HG03139 (cell line): ENCODE measurements at regions not wholly inside any gene's neighbourhood (a gene's known extent, or its start where the extent isn't known, plus 50 kb on each side); places are given as distances from the start of the nearest gene placed in this dataset.
"Not testable (repeated sequence)": the region's sequence is repeated elsewhere in the genome, so short reads cannot be mapped to it uniquely, and the experiment has no call there.

Experiments used
- ATAC-seq: cut with Tn5 transposase; IDR thresholded peaks from one replicate; pipeline ENCODE4 v1.9.1; 2021; ENCODE audit not compliant: unreplicated experiment

DNA sequence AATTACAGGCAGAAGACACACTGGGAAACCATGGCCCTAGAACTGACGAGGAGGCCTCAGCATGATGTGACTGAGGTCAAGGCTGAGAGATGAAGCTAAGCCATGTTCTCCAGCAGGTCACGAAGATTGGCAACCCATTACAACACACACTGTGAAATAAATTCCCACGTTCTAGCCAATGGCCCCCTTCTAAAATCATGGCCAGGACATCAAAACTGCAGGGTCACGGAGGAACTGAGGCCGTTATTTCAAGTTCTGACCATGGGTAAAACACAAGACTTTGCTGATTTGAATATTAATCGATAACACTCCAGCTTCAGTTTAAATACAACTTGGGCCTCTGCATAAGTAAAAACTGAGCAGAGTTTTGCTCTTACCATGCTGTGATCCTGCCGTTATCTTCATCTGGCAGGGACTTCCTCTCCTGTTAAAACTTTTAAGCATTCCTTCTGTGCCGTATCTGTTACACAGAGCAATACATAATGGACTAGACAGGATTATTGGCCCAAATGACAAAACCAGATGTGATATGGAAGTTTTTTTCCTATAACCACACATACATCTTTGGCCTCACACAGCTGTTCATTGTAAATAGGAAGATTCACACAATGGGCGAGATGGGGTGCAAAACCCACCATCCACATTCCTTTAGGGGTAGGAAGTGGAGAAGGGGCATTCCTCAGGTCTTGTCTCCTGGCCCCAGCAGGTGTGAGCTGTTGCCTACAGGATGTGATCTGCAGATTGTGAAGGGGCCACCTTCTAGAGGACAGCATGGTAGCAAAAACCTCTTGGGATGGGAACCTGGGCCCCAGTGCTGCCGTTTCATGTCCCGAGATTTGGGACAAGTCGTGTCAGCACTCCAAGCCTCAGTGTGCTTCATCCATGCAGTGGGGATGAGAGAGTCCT lies 207.4 kb downstream of the OPA1 start:
- no peak for ATAC-seq

DNA sequence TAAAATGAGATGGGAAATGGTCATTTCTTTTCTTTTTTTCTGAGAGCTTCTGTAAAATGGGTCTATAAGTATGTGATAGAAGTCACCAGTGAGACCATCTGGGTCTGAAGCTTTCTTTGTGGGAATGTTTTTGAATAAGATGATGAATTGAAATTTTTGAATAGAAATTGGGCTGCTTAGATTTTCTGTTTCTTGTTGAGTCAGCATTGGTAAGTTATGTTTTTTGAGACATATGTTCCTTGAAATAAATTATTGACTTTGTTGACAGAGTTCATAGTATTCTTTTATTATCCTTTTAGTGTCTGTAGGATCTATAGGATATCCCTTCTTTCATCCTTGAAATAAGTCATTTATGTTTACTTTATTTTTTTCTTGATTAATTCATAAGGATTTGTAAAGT lies 208.1 kb downstream of the OPA1 start:
- ATAC-seq, result no peak

DNA sequence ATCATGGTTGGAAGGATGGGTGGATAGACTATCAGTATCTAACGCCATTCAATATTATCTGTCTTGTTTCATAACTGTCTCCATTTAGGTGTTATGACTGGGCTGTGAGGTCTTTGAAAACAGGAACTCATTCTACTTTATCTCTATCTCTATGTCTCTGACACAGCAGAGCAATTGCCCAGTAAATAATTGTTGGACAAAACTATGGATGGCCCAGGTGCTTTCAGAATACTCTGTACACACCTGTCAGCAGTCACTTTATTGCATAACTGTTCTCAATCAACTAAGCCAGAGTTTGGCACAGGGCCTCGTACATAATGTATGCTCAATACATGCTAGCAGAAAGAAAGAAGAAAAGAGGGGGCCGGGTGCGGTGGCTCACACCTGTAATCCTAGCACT lies 210.3 kb downstream of the OPA1 start:
- no peak for ATAC-seq

DNA sequence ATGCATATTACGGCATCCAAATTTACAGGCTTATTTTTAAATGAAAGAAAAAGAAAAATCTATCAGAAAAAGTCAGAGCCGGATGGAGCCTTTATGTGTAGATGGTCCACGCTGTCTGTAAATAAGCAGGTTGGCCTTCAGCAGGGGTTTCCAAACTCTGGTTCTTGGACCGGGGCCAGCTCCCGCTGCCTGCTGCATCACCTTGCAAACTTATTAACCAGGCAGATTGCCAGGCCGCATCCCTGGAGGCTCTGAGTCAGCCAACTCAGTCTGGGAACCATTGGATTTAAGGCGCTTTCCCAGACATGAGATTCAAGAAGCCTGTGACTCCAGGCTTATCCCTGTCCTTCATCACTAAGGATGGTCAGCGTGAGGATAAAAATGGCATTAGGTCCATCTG lies 212.4 kb downstream of the OPA1 start:
- ATAC-seq, result no peak

DNA sequence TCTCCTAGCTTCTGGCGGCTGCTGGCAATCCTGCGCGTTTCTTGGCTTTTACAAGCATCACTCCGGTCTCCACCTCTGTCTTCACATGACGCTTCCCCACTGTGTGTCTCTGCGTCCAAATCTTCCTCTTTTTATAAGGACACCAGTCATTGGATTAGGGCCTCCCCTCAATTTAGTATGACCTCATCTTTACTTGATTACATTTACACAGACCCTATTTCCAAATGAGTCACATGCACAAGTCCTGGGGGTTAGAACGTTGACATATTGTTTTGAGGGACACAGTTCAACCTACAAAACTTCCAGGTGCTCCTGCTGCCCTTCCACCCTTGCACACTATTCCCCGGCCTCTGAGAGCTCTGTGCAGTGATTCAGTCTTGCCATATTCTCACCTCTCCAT lies 215.3 kb downstream of the OPA1 start:
- ATAC-seq, result no peak

DNA sequence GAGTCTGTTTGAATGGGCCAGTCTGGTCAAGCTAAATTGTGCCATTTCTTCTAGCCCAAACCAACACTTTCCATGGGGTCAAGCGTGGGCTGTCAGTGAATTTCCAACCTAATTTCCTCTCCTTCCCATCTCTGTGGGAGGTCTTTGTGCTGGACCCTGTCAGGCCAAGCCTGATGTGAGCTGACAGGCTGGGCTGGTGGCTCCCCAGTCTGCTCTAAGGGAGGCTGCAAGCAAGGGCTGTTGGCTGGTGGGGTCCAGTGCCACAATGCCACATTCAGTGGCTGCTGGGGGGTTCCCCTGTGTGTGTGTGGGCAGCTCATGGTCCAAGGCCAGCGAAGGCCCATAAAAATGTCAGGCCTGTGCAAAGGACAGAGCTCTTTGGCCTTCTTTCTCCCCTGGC lies 216.1 kb downstream of the OPA1 start:
- ATAC-seq, result no peak

DNA sequence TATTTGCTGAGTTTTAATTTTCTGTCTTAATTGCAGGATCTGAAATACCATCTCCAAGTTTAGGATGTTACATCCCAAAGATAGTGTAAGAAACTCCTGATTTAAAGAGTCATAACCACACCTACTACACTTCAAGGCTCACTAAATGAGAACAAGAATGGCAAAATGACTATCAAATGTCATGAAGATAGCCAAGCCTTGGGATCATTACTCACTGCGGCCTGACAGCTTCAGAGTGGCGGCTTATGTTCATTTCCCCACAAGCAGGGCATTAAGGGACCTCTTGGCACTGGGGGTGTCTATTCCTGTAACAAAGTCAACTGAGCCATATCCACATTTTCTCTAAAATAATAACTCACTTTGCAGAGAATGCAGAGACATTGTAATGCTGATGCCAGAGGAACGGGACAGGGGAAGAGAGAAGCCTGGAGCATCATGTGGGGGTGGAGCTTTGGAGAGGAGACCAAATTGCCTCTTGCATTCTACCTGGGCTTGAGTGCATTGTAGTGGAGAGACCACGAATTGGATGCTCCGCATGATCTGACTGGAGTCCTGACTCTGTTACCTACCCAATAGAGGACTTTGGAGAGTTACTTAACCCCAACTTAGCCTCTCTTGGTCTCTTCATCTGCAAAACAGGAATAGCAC lies 219.2 kb downstream of the OPA1 start:
- ATAC-seq, result no peak

DNA sequence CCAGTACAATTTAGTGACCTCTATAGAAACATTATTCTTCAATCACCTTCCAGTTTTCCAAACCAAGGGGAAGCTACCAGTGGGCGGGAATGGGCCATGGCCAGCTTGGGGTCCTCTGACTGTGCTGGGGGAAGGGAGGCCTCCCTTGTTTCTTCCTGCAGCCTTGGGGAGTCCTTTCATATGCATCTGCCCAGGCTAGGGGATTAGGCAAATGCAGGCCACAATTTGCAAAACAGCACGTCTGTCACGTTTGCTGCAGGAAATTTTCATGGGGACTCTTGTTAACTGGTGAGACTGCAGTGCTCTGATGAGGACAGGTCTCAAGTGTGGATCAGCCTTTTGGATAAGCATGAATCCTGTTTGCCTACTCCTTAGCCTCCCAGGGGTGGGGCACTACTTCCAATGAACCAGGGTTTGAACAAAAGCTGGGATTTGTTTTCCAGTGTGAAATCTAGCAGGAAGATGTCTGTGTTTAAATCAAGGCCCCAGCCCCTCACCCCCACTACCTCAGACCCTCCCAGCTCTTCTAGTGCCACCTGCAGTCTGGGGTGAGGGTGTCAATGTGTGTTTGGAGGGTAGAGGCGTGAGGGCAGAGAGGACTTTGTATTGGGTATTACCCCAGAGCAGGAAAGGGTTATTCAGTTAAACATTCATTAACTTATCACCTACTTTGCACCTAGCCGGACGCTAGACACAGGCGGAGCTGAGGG lies 219.9 kb downstream of the OPA1 start:
- no peak for ATAC-seq

DNA sequence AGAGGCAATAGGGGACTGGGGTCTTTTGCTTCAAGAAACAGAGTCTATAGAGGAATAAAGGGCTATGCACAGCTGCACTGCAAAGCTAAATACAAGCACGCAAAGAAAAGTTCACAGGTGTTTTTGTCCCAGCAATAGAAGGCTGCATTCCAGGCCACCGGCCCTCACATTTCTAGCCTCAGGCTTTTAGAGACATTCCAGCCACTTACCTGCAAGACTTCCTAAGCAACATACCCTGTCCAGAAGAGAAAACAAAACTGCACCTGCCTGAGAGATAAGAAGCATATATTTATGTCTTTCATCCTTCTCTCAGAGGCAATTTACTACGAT lies 220.5 kb downstream of the OPA1 start:
- ATAC-seq, result no peak

DNA sequence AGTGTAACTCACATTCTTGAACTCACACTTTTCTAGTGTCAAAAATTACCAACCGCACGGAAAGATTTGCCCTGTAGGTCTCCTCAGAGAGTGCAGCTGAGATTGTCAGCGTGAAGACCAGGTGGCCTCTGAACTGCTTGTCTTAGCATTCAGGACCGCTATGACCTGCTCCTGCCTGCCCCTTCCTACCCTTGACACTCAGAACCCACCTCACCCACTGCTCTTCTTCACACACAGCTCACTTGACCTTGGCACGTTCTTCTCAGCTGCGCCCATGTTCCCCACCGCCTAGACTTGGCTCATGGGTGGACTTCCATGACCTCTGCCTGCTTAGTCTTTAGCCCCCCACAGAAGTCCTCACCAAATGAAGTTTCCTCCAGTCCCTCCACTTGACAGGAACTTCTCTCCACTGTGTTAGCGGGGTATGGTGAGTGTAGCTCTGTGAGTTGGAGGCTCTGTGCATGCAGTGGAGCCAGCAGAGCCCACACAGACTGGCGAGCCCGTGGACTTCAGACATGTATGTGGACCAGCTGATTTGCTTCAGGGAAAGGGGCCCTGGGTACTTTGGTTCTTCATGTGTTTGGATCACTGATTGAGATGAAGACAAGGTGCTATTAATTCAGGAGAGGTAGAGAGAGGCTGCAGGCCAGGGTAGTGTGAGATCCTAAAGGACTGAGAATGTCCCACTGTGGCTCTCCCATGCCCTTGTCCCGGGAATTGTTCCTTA lies 221.3 kb downstream of the OPA1 start:
- ATAC-seq, result no peak

DNA sequence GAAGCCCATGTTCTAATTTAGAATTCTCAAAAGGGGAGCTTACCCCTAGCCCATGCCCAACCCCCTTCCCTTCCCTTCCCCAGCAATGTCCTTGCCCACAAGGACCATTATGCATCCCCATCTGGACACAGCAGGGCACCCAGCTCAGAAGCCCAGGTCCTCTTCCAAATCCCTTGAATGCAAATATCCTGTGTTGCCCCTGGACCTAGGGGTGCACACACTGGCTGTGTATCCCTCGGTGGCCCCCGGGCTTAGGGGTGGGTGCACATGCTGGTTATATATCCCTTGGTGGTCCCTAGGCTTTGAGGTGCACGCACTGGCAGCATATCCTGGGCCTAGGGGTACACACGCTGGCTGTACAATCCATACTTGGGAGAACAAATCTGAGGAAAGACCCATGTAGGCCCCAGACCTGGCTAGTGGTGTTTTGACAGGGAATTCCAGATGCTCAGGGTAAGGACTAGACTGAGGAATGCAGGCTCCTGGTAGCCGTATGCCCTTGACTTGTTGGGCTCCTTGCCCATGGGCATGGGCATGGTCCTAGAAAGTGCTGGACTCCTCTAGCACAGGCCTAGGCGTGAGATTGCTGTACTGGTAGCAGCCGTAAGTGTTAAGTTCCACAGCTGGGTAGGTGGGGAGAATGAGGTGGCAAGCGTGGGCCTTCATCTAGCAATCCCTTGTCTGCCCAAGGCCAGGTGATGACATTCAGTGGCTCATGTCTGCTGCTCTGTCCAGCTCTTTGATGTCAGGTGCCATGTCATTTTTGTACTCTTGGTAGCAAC lies 222.4 kb downstream of the OPA1 start:
- ATAC-seq, result no peak

DNA sequence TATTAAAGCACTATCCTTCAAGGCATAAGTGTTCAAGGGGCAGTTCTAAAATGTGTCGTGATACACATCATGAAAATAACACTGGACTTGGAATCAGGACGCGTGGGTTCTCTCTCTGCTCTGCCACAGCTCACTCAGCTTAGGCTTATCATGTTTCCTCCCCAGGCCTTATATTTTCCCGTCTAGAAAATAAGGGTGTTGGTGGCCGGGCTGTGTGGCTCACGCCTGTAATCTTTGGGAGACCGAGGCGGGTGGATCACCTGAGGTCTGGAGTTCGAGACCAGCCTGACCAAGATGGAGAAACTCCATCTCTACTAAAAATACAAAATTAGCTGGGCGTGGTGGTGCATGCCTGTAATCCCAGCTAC lies 223.0 kb downstream of the OPA1 start:
- no peak for ATAC-seq

DNA sequence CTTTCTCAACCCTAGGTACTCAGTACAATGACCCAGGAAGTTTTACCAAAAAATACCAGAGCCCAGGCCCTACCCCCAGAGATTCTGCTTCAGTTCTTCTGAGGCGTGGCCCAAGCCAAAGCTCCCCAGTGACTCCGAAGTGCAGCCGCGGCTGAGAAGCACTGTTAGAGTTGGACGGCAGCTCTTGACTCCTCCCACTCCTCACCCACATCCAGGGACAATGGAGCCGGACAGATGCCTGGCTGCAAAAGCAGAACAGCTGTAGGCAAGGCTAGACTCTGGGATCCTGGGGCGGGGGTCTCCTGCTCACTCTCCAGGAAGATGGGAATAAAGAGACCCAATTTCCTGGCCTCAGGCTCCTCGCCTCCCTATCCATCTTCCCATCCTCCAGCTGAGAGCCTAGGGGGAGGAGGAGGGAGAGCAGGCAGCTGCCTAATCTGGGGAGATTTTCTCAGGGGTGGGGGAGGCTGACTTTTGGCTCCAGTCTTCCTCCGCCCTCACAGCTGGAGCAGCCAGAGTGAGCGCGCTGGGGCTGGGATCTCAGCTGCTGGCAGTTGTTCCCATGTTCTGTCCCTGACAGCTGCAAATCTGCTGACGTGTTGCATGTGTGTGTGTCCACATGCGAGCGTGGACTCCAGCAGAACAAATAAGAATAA lies 223.8 kb downstream of the OPA1 start:
- ATAC-seq, result no peak

DNA sequence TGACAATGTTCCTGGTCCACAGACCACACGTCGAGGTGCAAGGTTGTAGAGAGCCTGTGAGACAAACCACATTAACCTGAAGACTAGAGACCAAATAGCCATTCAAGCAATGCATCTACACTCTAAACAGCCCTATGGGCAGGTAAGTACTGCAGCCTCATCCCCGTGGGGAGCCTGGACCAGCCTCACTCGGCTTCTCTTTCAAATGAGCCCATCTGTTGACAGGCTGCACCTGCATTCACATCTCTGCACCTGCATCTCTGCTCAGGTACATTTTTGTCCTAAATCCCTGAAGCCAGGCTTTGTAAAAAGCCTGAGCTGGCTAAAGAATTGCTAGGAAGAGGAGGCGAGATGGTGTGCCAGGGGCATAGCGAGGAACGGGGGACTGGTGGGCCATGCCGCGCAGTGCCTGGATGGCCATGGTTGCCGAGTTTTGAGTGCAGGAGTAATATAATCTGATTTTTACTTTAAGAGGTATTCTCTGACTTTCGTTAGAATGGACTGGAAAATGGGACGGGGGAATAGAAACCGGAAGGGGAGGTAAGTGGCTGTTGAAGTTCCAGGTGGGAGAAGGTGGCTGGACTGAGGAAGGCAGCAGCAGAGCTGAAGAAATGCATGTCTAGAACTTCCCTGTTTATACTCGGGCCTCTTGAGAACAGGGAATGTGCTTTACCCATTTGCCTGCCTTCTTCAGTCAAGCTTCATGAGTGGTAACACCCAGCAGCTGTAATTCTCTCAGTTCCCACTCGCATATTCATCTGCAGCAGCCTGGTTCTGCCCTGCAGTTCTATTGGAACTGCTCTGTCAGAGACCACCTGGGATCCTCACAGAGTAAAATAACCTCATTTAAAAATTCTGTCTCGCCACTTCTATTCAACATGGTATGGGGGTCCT lies 226.4 kb downstream of the OPA1 start:
- ATAC-seq, result no peak

DNA sequence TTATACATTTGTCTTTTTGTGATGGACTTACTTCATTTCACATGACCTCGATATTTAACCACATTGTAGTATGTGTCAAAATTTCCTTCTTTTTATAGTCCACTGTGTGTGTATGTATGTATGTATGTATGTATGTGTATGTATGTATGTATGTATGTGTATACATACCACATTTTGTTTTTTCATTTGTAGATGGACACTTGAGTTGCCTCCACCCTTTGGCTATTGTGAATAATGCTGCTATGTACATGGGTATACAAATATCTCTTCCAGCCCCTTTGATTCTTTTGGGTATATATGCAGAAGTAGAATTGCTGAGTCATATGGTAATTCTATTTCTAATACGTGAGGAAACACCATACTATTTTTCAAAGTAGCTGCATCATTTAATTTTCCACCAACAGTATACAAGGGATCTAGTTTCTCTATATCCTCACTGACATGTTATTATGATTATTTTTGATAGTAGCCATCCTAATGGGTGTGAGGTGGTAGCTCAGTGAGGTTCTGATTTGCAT lies 228.2 kb downstream of the OPA1 start:
- ATAC-seq, result no peak

DNA sequence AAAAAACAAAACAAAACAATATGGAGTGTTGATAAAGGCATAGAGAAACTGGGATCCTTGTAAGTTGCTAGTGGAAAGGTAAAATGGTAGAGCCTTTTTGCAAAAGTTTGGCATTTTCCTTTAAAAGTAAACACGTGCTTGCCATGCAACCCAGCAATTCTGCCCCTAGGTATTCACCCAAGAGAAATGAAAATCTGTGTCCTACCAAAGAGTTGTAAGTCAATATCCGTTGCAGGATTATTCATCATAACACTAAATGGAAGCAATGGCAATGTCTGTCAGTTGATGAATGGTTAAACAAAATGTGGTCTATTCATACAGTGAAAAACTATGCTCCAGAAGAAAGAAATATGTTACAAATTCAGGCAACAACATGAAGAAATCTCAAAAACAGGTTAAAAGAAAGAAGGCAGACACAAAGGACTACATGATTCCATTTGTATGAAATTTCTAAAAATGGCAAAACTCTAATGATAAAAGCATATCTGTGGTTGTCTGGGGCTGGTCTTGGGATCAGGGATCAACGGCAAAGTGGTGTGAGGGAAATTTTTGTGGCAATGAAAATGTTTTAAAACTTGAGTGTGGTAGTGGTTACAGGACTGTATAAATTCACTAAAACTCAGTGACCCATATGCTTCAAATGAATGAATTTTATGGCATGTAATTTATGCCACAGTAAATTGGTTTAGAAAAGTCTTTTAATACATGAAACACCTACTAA lies 229.6 kb downstream of the OPA1 start:
- no peak for ATAC-seq

DNA sequence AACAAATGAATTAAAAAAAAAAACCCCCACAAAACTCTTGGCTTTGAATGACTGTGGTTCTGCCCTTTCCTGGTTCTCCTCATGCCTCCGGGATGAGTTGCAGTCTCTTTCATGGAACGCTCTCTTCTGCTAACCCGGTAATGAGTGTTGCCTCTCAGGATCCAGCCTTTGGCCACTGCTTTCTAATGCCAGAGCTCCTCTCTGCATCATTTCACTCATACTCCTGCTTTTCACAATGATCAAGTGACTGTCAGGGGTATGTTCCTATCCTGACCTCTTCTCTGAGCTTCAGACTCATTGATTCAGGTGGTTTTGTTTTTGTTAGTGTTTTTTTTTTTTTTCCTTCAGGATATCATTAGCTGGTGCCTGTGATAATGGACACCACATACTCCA lies 230.2 kb downstream of the OPA1 start:
- not testable (repeated sequence) for ATAC-seq

DNA sequence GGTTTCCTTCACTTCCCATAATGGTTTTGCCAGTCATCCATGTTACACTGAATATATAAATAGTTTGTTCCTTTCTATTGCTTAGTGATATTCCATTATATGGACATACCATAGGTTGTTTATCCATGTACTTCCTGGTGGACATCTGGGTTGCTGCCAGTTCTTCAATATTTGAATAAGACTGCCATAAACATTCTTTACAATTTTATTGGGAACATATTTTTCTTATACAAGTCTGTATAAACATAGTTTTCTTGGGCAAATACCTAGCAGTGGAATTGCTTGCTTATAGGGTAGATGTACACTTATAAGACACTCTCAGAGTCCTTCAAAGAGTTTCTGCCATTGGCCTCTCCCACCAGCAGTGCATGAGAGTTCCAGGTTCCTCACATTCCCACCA lies 231.4 kb downstream of the OPA1 start:
- ATAC-seq, result no peak
